ENCODE measurements at regions not wholly inside any gene's neighbourhood (a gene's known extent, or its start where the extent isn't known, plus 50 kb on each side); places are given as distances from the start of the nearest gene placed in this dataset.

GRCh38 chr14:98819867-98820206 lies 452.2 kb downstream of the BCL11B start:
- no peak for TF ChIP-seq POLR2AphosphoS5 (IDR thresholded peaks at IDR 0.05)
- TF ChIP-seq CTCF (IDR thresholded peaks at IDR 0.05), result no peak
- TF ChIP-seq POLR2A (IDR thresholded peaks at IDR 0.05; ENCODE audit: low read depth), result no peak
- TF ChIP-seq EP300 (IDR thresholded peaks at IDR 0.05), result no peak
